ENCODE measurements at regions not wholly inside any gene's neighbourhood (a gene's known extent, or its start where the extent isn't known, plus 50 kb on each side); places are given as distances from the start of the nearest gene placed in this dataset.

DNA sequence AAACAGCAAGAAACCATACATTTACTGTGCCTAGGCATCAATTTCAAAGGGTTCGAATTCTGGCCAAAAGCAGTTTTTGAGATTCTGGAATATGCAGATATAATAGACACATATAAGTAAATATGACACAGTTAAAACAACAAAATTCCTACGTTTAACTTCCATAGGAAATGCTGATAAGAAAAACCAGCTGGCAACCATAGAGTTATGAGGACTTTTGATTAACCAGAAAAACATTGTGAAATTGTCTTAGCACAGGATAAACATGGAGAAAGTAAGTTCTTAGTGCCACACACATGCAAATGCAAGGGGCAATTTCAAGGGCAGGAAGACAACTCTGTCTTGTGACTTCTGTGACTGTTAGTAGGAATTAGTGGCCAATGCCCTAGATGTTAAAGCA lies 702.1 kb downstream of the TNS3 start:
- TF ChIP-seq, protein P1, sequence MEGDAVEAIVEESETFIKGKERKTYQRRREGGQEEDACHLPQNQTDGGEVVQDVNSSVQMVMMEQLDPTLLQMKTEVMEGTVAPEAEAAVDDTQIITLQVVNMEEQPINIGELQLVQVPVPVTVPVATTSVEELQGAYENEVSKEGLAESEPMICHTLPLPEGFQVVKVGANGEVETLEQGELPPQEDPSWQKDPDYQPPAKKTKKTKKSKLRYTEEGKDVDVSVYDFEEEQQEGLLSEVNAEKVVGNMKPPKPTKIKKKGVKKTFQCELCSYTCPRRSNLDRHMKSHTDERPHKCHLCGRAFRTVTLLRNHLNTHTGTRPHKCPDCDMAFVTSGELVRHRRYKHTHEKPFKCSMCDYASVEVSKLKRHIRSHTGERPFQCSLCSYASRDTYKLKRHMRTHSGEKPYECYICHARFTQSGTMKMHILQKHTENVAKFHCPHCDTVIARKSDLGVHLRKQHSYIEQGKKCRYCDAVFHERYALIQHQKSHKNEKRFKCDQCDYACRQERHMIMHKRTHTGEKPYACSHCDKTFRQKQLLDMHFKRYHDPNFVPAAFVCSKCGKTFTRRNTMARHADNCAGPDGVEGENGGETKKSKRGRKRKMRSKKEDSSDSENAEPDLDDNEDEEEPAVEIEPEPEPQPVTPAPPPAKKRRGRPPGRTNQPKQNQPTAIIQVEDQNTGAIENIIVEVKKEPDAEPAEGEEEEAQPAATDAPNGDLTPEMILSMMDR (IDR thresholded peaks at IDR 0.05; ENCODE audit: low read depth, low read length, missing control alignments) = no peak
- DNase-seq (ENCODE audit: extremely low read depth, low read depth) = no peak
- no peak overlapping the region for H3K4me3 ChIP-seq (replicated peaks; ENCODE audit: low read depth, low read length)

DNA sequence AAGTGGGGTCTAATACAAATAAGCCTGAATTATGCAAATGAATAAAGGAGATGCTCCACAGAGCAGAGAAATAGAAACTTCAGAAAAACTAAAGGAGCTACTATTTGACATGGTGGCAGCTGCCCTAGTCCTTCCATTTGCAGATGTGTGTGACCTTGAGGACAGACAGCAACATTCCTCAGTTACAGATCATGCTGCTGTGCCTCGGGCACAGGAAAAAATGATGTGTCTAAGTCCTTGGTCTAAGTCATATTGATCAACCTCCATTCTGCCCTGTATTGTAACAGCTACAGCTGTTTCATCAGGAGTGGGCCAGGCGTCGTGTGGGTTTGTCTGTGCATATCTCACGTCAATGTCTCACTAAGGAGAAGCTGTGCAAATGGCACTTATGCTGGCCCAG lies 710.4 kb downstream of the TNS3 start:
- H3K4me3 ChIP-seq (replicated peaks; ENCODE audit: low read depth, low read length) = no peak overlapping the region
- no peak for DNase-seq (ENCODE audit: extremely low read depth, low read depth)
- TF ChIP-seq, protein P1 (IDR thresholded peaks at IDR 0.05; ENCODE audit: low read depth, low read length, missing control alignments) = no peak

DNA sequence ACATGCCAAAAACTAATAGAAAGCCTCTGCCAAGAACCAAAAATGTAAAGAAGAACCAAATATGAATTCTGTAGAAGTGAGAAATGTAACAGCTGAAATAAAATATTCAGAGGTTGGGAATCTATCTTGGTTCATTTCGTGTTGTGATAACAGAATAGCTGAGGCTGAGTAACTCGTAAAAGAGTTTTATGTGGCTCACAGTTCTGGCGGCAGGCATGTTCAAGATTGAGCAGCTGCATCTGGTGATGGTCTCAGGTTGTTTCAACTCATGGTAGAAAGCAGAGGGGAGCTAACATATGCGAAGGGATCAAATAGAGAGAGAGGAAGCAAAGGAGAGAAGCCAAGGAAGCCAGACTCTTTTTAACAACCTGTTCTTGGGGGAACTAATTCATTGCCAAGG lies 717.2 kb downstream of the TNS3 start:
- no peak for DNase-seq (ENCODE audit: extremely low read depth, low read depth)
- H3K4me3 ChIP-seq (replicated peaks; ENCODE audit: low read depth, low read length) = no peak overlapping the region
- TF ChIP-seq, protein P1 (IDR thresholded peaks at IDR 0.05; ENCODE audit: low read depth, low read length, missing control alignments) = no peak

DNA sequence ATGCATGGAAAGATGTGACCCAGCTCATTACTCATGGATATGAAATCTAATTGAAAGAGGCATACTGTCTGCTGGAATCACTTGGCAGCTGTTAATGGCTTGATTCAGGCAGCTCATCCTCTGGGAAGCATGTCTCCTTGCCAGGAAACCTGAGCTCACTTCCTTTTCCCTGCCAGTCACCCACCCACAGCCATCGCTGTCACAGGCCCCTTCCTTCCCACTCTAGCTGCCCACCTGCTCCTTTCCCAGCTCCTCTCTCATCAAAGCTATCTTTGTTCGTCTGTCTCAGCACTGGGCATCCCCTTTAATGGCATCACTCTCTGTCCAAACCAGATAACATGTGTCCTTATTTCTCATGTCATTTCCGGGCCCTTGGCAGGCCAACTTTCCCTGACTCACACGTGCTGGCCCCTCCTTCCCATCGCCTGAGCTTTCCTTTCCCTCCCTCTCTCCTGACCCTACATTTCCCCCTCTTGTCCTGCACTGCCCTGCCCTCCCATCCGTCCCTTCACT lies 721.9 kb downstream of the TNS3 start:
- no peak overlapping the region for H3K4me3 ChIP-seq (replicated peaks; ENCODE audit: low read depth, low read length)
- DNase-seq (ENCODE audit: extremely low read depth, low read depth) = no peak
- TF ChIP-seq, protein P1 (IDR thresholded peaks at IDR 0.05; ENCODE audit: low read depth, low read length, missing control alignments) = no peak

DNA sequence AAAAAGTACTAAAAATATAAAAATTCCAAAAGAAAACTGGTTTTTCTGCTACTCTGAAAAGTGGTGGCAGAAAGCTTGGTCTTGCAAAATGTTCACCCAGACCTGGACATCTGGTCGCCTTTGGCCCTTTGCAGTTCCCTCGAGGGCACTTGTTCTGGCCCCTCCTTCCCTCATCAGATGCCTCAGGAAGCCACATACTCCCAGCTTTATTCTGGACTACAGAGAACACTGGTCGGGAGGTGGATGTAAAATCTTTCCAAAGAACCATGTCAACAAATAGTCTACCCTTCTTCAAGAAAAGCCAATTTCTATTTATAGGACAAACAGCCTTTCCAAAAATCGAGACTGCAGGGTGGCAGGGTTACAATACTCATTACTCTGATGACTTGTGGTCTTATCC lies 726.1 kb downstream of the TNS3 start:
- H3K4me3 ChIP-seq (replicated peaks; ENCODE audit: low read depth, low read length) = no peak overlapping the region
- TF ChIP-seq, protein P1 (IDR thresholded peaks at IDR 0.05; ENCODE audit: low read depth, low read length, missing control alignments) = no peak
- no peak for DNase-seq (ENCODE audit: extremely low read depth, low read depth)

DNA sequence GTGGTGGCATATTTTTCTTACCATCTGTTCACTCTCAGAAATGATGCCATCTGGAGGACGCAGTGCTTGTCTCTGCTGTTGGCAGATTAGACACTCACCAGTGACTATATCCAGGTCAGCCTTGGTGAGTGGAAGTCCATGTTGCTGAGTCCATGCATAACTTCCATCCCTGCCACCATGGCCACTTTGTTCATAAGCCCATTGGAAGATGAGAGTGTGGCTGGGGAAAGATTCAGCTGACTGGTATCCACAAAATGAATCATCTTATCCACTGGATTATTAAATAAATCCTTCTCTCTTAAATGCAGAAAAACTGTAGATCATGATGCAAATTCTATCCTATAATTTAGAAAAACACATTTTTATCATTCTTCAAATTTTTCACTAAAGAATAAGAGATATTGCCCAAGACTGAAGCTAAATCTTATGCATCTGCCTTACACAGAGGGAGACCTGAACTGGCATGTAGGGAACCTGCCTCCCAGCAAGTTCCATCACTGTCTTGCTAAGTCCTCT lies 726.9 kb downstream of the TNS3 start:
- no peak for DNase-seq (ENCODE audit: extremely low read depth, low read depth)
- TF ChIP-seq, protein P1 (IDR thresholded peaks at IDR 0.05; ENCODE audit: low read depth, low read length, missing control alignments) = no peak
- H3K4me3 ChIP-seq (replicated peaks; ENCODE audit: low read depth, low read length) = no peak overlapping the region

DNA sequence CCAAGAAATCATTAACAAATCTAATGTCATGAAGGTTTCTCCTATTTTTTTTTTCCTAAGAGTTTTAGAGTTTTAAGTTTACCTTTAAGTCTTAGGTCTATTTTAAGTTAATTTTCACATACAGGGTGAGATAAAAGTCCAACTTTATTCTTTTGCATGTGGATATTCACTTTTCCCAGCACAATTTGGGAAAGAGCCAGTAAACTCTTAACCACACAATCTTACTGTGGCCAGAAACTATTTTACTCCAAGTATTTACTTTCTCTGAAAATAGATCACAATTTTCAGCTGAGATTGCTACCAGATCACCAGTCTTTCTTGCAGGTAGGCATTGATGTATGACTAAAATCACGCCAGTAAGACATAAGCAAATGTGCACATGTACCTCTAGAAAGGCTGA lies 728.5 kb downstream of the TNS3 start:
- DNase-seq (ENCODE audit: extremely low read depth, low read depth) = no peak
- TF ChIP-seq, protein P1 (IDR thresholded peaks at IDR 0.05; ENCODE audit: low read depth, low read length, missing control alignments) = no peak
- H3K4me3 ChIP-seq (replicated peaks; ENCODE audit: low read depth, low read length) = no peak overlapping the region

All from HFF-Myc (cell line).